Uterus (tissue), 3 donors: ENCODE measurements at regions not wholly inside any gene's neighbourhood (a gene's known extent, or its start where the extent isn't known, plus 50 kb on each side); places are given as distances from the start of the nearest gene placed in this dataset.

ENCODE experiments used
- DNase-seq, 2 donors: peaks; one replicate each; pipeline ENCODE4 v3.0.0-alpha.2; 2019 to 2020
- H3K27ac ChIP-seq, 2 donors: fragments of 200-600 bp; sonication (generic); 1 replicate in 1 of 2; 2 replicates in 1 of 2; pipeline ENCODE4 v1.5.1; 2016 to 2018
- H3K27me3 ChIP-seq, 2 donors: fragments of 200-600 bp; sonication (generic); one replicate each; pipeline ENCODE4 v1.5.1; 2018 to 2019; ENCODE audit warnings: control low read depth in 1 of 2
- H3K36me3 ChIP-seq, 2 donors: fragments of 200-600 bp; sonication (generic); one replicate each; pipeline ENCODE4 v1.5.1; 2019; ENCODE audit warnings: control low read depth in 1 of 2
- H3K4me1 ChIP-seq, 2 donors: fragments of 200-600 bp; sonication (generic); one replicate each; pipeline ENCODE4 v1.5.1; 2018 to 2019; ENCODE audit warnings: control low read depth in 1 of 2
- H3K4me3 ChIP-seq, 2 donors: fragments of 200-600 bp; sonication (generic); 1 replicate in 1 of 2; 2 replicates in 1 of 2; pipeline ENCODE4 v1.5.1; 2018 to 2019; ENCODE audit warnings: mild to moderate bottlenecking in 1 of 2
- H3K9me3 ChIP-seq, 2 donors: fragments of 200-600 bp; sonication (generic); one replicate each; pipeline ENCODE4 v1.5.1; 2019; ENCODE audit warnings: control low read depth in 1 of 2
- POLR2A ChIP-seq, 2 donors: fragments of 450-650 bp; IDR thresholded peaks; one replicate each; pipeline ENCODE4 v1.6.1; 2016; ENCODE audit warnings: antibody characterized with exemption in 2 of 2, mild to moderate bottlenecking in 1 of 2, moderate library complexity in 1 of 2
- intact Hi-C: fragments of 100-400 bp; cut with DNase I; formaldehyde crosslinking; loops from one replicate; pipeline ENCODE4 v1.15.1; 2023; ENCODE audit warnings: low total_unique reads
- TF ChIP-seq, protein P1 (sequence below), 4 experiments: fragments of 200-600 bp in 2 of 4; fragments of 450-650 bp in 2 of 4; sonication (generic) in 2 of 4; IDR thresholded peaks; one replicate each; pipeline ENCODE4 v1.5.1; 2016 to 2019; ENCODE audit warnings: antibody characterized with exemption in 4 of 4, mild to moderate bottlenecking in 2 of 4, moderate library complexity in 1 of 4
- donor health status: DM: yes; HTN: yes; CAD: no.

DNA sequence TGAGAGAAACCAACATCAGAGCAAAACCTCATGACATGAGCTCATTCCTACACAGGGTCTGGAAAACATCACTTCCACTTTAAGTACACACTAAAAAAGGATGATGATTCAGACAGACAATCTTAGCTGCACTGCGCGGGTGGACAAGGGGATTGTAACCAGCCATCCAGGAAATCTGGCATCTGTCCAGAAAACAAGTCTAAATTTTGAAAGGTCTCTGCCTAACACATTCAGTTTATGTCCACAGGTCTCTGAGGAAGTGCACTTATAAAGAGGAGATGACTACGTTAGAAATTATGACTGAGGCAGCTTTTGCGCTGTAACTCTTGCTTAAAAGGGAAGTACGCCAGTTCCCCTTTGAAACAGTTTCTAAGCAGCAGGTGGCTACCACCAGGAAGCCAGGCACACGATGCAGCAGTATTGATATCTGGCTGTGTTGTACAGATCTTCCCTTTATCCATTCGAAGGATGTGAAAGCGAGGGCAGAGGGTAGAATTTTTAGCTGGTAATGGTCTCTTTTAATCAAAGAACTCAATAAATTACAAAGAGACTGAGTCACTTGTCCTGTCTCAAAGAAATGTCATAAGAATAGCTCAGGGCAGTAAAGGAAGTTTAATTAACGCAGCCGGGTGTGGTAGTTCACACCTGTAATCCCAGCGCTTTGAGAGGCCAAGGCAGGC, 128.0 kb downstream of the SETD4 start:
- intact Hi-C loops, result no loop called here
- peak; percentile 66 to 88 for DNase-seq
- Histone ChIP-seq H3K27me3 (no peaks in the 10 kb centered on the region), H3K27ac (peak overlapping the region; percentile 78 to 80), H3K36me3 (no peaks in the 10 kb centered on the region), H3K4me3 (no peak overlapping the region), H3K4me1 (peaks cover 4 to 8% of the 10 kb centered on the region in 2 donors), H3K9me3 (no peaks in the 10 kb centered on the region)
- no peak for TF ChIP-seq POLR2A (IDR thresholded peaks at IDR 0.05)
- TF ChIP-seq, protein P1, sequence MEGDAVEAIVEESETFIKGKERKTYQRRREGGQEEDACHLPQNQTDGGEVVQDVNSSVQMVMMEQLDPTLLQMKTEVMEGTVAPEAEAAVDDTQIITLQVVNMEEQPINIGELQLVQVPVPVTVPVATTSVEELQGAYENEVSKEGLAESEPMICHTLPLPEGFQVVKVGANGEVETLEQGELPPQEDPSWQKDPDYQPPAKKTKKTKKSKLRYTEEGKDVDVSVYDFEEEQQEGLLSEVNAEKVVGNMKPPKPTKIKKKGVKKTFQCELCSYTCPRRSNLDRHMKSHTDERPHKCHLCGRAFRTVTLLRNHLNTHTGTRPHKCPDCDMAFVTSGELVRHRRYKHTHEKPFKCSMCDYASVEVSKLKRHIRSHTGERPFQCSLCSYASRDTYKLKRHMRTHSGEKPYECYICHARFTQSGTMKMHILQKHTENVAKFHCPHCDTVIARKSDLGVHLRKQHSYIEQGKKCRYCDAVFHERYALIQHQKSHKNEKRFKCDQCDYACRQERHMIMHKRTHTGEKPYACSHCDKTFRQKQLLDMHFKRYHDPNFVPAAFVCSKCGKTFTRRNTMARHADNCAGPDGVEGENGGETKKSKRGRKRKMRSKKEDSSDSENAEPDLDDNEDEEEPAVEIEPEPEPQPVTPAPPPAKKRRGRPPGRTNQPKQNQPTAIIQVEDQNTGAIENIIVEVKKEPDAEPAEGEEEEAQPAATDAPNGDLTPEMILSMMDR (IDR thresholded peaks at IDR 0.05), result no peak

- Histone ChIP-seq H3K27me3 (no peaks in the 10 kb centered on the region), H3K27ac (peak overlapping the region; percentile 33 to 44), H3K4me3 (no peak overlapping the region), H3K4me1 (peaks cover 4 to 8% of the 10 kb centered on the region in 2 donors), H3K9me3 (no peaks in the 10 kb centered on the region), H3K36me3 (no peaks in the 10 kb centered on the region)
- TF ChIP-seq, protein P1 (IDR thresholded peaks at IDR 0.05), result no peak
- no peak for TF ChIP-seq POLR2A (IDR thresholded peaks at IDR 0.05)
- intact Hi-C loops, result no loop called here
- no peak for DNase-seq
Measured at GRCh38 chr21:35929901-35930300, 130.4 kb downstream of the SETD4 start.

GRCh38 chr21:35927262-35927661, 133.1 kb downstream of the SETD4 start:
- DNase-seq, result no peak
- Histone ChIP-seq H3K27ac (no peak overlapping the region), H3K4me1 (no peaks in the 10 kb centered on the region), H3K36me3 (no peaks in the 10 kb centered on the region), H3K4me3 (no peak overlapping the region), H3K9me3 (no peaks in the 10 kb centered on the region), H3K27me3 (no peaks in the 10 kb centered on the region)
- no peak for TF ChIP-seq POLR2A (IDR thresholded peaks at IDR 0.05)
- TF ChIP-seq, protein P1 (IDR thresholded peaks at IDR 0.05), result no peak
- intact Hi-C loops, result no loop called here

- intact Hi-C loops, result no loop called here
- no peak for DNase-seq
Measured at GRCh38 chr21:35926003-35926740, 134.2 kb downstream of the SETD4 start.

More at GRCh38 chr21:35926003-35926740, 134.2 kb downstream of the SETD4 start:
- H3K36me3 ChIP-seq, result no peaks in the 10 kb centered on the region
- TF ChIP-seq, protein P1 (IDR thresholded peaks at IDR 0.05), result no peak
- TF ChIP-seq POLR2A (IDR thresholded peaks at IDR 0.05), result no peak
- no peak overlapping the region for H3K27ac ChIP-seq
- no peaks in the 10 kb centered on the region for H3K4me1 ChIP-seq
- no peaks in the 10 kb centered on the region for H3K27me3 ChIP-seq
- H3K9me3 ChIP-seq, result no peaks in the 10 kb centered on the region
- H3K4me3 ChIP-seq, result no peak overlapping the region
